ENCODE measurements at regions not wholly inside any gene's neighbourhood (a gene's known extent, or its start where the extent isn't known, plus 50 kb on each side); places are given as distances from the start of the nearest gene placed in this dataset.

DNA sequence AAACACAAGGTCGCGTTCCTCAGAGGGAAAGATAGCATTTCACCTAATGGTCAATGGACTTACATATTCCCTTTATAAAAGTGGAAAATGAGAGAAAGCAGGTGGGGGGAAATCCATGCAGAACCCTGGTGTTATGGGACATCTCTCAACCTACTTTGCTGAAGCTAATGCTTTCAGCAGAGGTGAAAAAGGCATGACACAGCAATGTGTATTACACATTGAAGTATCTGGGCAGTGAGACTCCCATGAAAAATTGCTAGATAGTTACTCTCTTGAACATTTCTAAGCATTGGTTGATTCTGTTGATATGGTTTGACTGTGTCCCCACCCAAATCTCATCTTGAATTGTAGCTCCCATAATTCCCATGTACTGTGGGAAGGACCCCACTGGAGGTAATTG, 60.0 kb upstream of the PICALM start:
- Mint-ChIP-seq H3K9me3 (no peaks in the 10 kb centered on the region), H3K27ac (no peak overlapping the region), H3K4me1 (peaks cover 9% of the 10 kb centered on the region), H3K4me3 (no peak overlapping the region), H3K27me3 (no peaks in the 10 kb centered on the region), H3K36me3 (ENCODE audit: low read depth) (no peaks in the 10 kb centered on the region)
- intact Hi-C loops (cut with micrococcal nuclease): no loop called here
- TF ChIP-seq, protein P1, sequence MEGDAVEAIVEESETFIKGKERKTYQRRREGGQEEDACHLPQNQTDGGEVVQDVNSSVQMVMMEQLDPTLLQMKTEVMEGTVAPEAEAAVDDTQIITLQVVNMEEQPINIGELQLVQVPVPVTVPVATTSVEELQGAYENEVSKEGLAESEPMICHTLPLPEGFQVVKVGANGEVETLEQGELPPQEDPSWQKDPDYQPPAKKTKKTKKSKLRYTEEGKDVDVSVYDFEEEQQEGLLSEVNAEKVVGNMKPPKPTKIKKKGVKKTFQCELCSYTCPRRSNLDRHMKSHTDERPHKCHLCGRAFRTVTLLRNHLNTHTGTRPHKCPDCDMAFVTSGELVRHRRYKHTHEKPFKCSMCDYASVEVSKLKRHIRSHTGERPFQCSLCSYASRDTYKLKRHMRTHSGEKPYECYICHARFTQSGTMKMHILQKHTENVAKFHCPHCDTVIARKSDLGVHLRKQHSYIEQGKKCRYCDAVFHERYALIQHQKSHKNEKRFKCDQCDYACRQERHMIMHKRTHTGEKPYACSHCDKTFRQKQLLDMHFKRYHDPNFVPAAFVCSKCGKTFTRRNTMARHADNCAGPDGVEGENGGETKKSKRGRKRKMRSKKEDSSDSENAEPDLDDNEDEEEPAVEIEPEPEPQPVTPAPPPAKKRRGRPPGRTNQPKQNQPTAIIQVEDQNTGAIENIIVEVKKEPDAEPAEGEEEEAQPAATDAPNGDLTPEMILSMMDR (IDR thresholded peaks at IDR 0.05): no peak
- CTCF ChIA-PET: interaction anchor here (1.5 kb wide), 1 partner anchor 87 kb away, joined by 4 read pairs; no protein-coding TSS in a partner anchor
- POLR2A ChIA-PET: interaction anchor here (1.5 kb wide), 1 partner anchor 12 kb away, joined by 3 read pairs; no protein-coding TSS in a partner anchor
- no peak for DNase-seq
- no peak for ATAC-seq (ENCODE audit: low read depth)

DNA sequence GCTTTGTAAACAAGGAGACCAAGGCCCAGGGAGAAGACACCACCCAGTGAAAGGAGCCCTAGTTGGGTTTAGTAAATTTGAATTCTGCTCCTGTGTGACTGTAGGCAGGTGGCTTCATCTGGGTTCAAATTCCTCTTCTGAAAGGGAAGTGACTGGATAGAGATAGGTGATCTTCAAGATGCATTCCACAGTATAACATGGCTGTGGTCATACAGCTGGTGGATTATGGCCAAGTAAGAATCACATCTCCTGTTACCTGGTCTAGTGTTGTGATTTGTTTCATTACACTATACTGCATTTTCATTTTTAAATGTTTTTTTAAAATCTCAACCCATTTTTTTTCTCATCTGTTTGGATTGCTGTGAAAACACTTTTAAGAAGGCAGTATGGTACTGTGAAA, 58.0 kb upstream of the PICALM start:
- CTCF ChIA-PET: no interaction called here
- intact Hi-C loops (cut with micrococcal nuclease): no loop called here
- TF ChIP-seq, protein P1 (IDR thresholded peaks at IDR 0.05): no peak

DNA sequence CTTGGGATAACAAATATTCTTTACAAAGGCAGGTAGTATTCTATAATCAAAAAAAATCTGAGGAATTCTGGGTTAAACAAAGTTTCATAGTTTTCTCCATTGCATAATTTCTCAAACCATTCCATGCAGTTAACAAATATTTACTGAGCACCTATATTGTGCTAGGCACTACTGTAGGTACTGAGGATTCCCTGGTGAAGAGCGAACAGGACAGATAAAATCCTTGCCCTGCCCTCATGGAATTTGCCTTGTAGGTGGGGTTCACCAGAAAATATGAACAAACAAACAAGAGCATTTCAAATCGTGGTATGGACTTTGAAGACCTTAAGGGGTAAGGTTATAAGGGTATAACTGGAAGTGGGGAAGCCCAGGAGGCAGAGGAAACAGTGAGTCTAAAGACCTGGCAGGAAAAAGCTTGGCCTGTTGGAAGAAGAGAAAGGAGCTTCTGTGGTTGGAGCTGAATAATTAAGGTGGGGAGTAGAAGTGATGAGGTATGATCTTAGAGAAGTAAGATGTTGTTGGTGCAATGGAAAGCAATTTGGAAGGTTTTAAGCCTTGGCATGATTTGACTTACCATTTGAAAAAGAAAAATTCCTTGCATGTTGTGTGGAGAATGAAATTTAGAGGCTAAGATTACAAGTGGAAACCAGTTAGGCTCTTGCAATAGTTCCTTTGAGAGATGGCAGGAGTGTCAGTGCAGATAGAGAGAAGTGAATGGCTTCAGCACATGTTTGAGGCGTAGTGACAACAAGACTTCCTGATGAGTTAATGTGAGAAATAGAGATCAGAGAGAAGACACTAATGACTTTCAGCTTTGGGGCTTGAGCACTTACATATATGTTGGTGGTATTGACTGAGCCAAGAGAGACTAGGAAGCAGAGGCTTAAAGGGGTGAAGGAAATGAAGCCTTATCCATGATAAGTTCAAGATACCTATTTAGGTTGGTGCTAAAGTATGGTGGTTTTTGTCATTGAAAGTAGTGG, 55.7 kb upstream of the PICALM start:
- no peak for DNase-seq
- POLR2A ChIA-PET: interaction anchor here (0.9 kb wide), 1 partner anchor 8 kb away, joined by 5 read pairs; no protein-coding TSS in a partner anchor
- Mint-ChIP-seq H3K9me3 (no peaks in the 10 kb centered on the region), H3K4me1 (no peaks in the 10 kb centered on the region), H3K27me3 (no peaks in the 10 kb centered on the region), H3K4me3 (no peak overlapping the region), H3K36me3 (ENCODE audit: low read depth) (no peaks in the 10 kb centered on the region), H3K27ac (no peak overlapping the region)
- CTCF ChIA-PET: no interaction called here
- intact Hi-C loops (cut with micrococcal nuclease): no loop called here
- TF ChIP-seq, protein P1 (IDR thresholded peaks at IDR 0.05): no peak
- no peak for ATAC-seq (ENCODE audit: low read depth)

More for the DNA sequence above, 58.0 kb upstream of the PICALM start:
- H3K36me3 Mint-ChIP-seq (ENCODE audit: low read depth): no peaks in the 10 kb centered on the region
- no peak for ATAC-seq (ENCODE audit: low read depth)
- POLR2A ChIA-PET: interaction anchor here (0.8 kb wide), 1 partner anchor 59 kb away, joined by 3 read pairs; no protein-coding TSS in a partner anchor
- H3K27me3 Mint-ChIP-seq: no peaks in the 10 kb centered on the region
- no peak overlapping the region for H3K4me3 Mint-ChIP-seq
- H3K9me3 Mint-ChIP-seq: no peaks in the 10 kb centered on the region
- H3K4me1 Mint-ChIP-seq: peaks cover 9% of the 10 kb centered on the region
- DNase-seq: no peak
- H3K27ac Mint-ChIP-seq: no peak overlapping the region

DNA sequence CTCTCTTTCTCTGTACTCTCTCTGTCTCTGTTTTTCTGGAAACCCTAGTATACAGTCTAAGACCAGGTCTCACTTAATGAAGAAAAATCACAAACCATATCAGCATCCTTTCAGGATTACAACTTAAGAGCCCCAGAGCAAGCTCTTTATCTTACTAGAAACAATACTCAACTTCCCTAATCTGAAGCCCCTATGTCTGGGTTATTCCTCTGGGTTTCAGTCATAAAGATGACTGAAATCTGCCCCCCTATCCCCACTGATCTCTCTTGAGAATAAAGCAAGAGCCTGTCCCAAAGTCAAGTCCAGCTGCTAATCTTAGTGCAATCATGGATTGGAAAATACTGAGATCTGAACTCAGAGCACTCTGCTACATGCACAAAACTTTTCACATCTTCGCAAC, 53.9 kb upstream of the PICALM start:
- ChIA-PET CTCF (interaction anchor here (1.2 kb wide), 1 partner anchor 71 kb away, joined by 3 read pairs; no protein-coding TSS in a partner anchor), POLR2A (interaction anchor here (0.6 kb wide), 1 partner anchor 122 kb away, joined by 8 read pairs; no protein-coding TSS in a partner anchor)
- Mint-ChIP-seq H3K36me3 (ENCODE audit: low read depth) (no peaks in the 10 kb centered on the region), H3K4me3 (no peak overlapping the region), H3K4me1 (no peaks in the 10 kb centered on the region), H3K27ac (no peak overlapping the region), H3K9me3 (no peaks in the 10 kb centered on the region), H3K27me3 (no peaks in the 10 kb centered on the region)
- DNase-seq: no peak
- no peak for ATAC-seq (ENCODE audit: low read depth)
- TF ChIP-seq, protein P1 (IDR thresholded peaks at IDR 0.05): no peak
- intact Hi-C loops (cut with micrococcal nuclease): no loop called here

DNA sequence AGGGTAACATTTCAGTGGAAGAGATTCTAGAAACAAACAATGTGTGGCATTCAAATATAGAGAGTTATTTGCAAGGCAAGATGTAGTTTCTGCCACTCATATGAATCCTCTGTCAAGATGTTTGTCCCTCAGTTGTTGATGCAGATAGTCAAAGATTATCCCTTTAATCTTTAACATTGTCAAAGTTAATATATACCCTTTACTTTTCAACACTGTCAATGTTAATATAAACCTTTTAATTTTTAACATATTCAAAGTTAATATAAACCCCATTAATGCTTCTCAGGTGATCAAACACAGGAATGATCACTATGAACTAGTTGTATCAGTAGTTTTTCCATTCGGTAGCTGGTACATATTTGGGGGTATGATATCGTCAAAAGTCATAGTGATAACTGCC, 51.9 kb upstream of the PICALM start:
- DNase-seq (no peak), ATAC-seq (ENCODE audit: low read depth) (no peak)
- TF ChIP-seq, protein P1 (IDR thresholded peaks at IDR 0.05): no peak
- no peak overlapping the region for H3K4me3 Mint-ChIP-seq
- CTCF ChIA-PET: no interaction called here
- POLR2A ChIA-PET: no interaction called here
- intact Hi-C loops (cut with micrococcal nuclease): no loop called here
- H3K27ac Mint-ChIP-seq: no peak overlapping the region
- peaks cover 17% of the 10 kb centered on the region for H3K4me1 Mint-ChIP-seq
- H3K9me3 Mint-ChIP-seq: no peaks in the 10 kb centered on the region
- H3K27me3 Mint-ChIP-seq: no peaks in the 10 kb centered on the region
- H3K36me3 Mint-ChIP-seq (ENCODE audit: low read depth): no peaks in the 10 kb centered on the region

Data from activated B cell treated with CpG ODN at 0.5 μM for 24 hours (primary cell).